GM21367 (cell line): ENCODE measurements at regions not wholly inside any gene's neighbourhood (a gene's known extent, or its start where the extent isn't known, plus 50 kb on each side); places are given as distances from the start of the nearest gene placed in this dataset.

Experiments used
- ATAC-seq: cut with Tn5 transposase; IDR thresholded peaks from one replicate; pipeline ENCODE4 v1.9.1; 2021; ENCODE audit not compliant: unreplicated experiment

- ATAC-seq: no peak
These were observed 61.4 kb upstream of the GPR6 start for GRCh38 chr6:109916759-109917158.

GRCh38 chr6:109918227-109918626 is 59.9 kb upstream of the GPR6 start:
- no peak for ATAC-seq

- no peak for ATAC-seq
These were observed 57.2 kb upstream of the GPR6 start for GRCh38 chr6:109920911-109921310.

- no peak for ATAC-seq
These were observed 55.3 kb upstream of the GPR6 start for GRCh38 chr6:109922851-109923250.

- no peak for ATAC-seq
These were observed 53.0 kb upstream of the GPR6 start for GRCh38 chr6:109925075-109925474.

GRCh38 chr6:109927052-109927451 is 51.1 kb upstream of the GPR6 start:
- no peak for ATAC-seq
